H1 (cell line): ENCODE measurements at regions not wholly inside any gene's neighbourhood (a gene's known extent, or its start where the extent isn't known, plus 50 kb on each side); places are given as distances from the start of the nearest gene placed in this dataset.

Source experiments
- CTCF ChIA-PET: fragments of 300-600 bp; sonication (Branson Sonifier 250); formaldehyde crosslinking; loops from one replicate; lab custom pipeline; 2021; ENCODE audit not compliant: partially characterized antibody; lab: Charles Lee
- POLR2A ChIA-PET: fragments of 300-600 bp; sonication (Branson Sonifier 250); formaldehyde crosslinking; loops from one replicate; lab custom pipeline; 2021; ENCODE audit warnings: inconsistent platforms; ENCODE audit not compliant: partially characterized antibody; lab: Charles Lee
- DNase-seq, 2 experiments: peaks; one replicate each; pipeline versions ENCODE4 v3.0.0 to v3.0.0-alpha.2; 2010 to 2022; ENCODE audit warnings: low spot score in 2 of 2, low read depth in 1 of 2, mixed read lengths in 1 of 2
- FAIRE-seq: peaks from 2 replicates; lab custom pipeline; 2011; peaks lifted over from hg19 to GRCh38; lab: Jason Lieb, UNC
- H2AFZ ChIP-seq: 2 replicates; pipeline ENCODE4 v1.8.1; 2012; ENCODE audit warnings: low read length, inconsistent platforms
- H2AK5ac ChIP-seq: 2 replicates; pipeline ENCODE4 v1.6.1; 2013; ENCODE audit warnings: low read depth, low read length
- H2BK120ac ChIP-seq: replicated peaks from 2 replicates; pipeline ENCODE3; 2013; ENCODE audit warnings: low read depth, low read length, inconsistent platforms
- H2BK12ac ChIP-seq: 2 replicates; pipeline ENCODE4 v1.6.1; 2013; ENCODE audit warnings: low read depth, low read length
- H2BK15ac ChIP-seq: 2 replicates; pipeline ENCODE4 v1.6.1; 2013; ENCODE audit warnings: low read length
- H2BK20ac ChIP-seq: 2 replicates; pipeline ENCODE4 v1.6.1; 2013; ENCODE audit warnings: low read length
- H2BK5ac ChIP-seq: 2 replicates; pipeline ENCODE4 v1.6.1; 2013; ENCODE audit warnings: low read depth, low read length
- H3K14ac ChIP-seq: 2 replicates; pipeline ENCODE4 v1.6.1; 2013; ENCODE audit warnings: inconsistent platforms; ENCODE audit not compliant: insufficient read length
- H3K18ac ChIP-seq: 2 replicates; pipeline ENCODE4 v1.6.1; 2013; ENCODE audit warnings: low read length; ENCODE audit errors: extremely low read depth
- H3K23ac ChIP-seq: 2 replicates; pipeline ENCODE4 v1.6.1; 2013; ENCODE audit warnings: inconsistent platforms; ENCODE audit not compliant: insufficient read length
- H3K23me2 ChIP-seq: 2 replicates; pipeline ENCODE4 v1.6.1; 2013; ENCODE audit warnings: low read depth, low read length
- H3K27ac ChIP-seq: 2 replicates; pipeline ENCODE4 v1.6.1; 2011; ENCODE audit warnings: low read depth, low read length, inconsistent platforms
- H3K27me3 ChIP-seq, 4 experiments: replicated peaks in 1 of 4; 1 replicate in 1 of 4; 2 replicates in 3 of 4; pipeline versions ENCODE4 v1.6.1 to v1.8.1; 2011 to 2013; ENCODE audit warnings: low read length in 3 of 4, mild to moderate bottlenecking in 3 of 4, inconsistent platforms in 2 of 4, mixed read lengths in 2 of 4, moderate library complexity in 1 of 4; ENCODE audit not compliant: control insufficient read depth in 3 of 4, insufficient read depth in 3 of 4; ENCODE audit errors: extremely low read depth in 1 of 4
- H3K36me3 ChIP-seq, 4 experiments: 2 replicates each; pipeline versions ENCODE4 v1.6.1 to v1.8.1; 2011 to 2013; ENCODE audit warnings: mild to moderate bottlenecking in 4 of 4, low read length in 3 of 4, moderate library complexity in 2 of 4, control low read depth in 1 of 4, inconsistent platforms in 1 of 4; ENCODE audit not compliant: insufficient read depth in 4 of 4, control insufficient read depth in 2 of 4
- H3K4ac ChIP-seq: replicated peaks from 2 replicates; pipeline ENCODE3; 2013; ENCODE audit warnings: low read length, low read depth, mixed read lengths, inconsistent platforms; ENCODE audit not compliant: insufficient read length
- H3K4me1 ChIP-seq, 4 experiments: replicated peaks in 1 of 4; 1 replicate in 1 of 4; 2 replicates in 3 of 4; pipeline versions ENCODE4 v1.6.1 to v1.8.1; 2011 to 2013; ENCODE audit warnings: low read length in 3 of 4, inconsistent platforms in 2 of 4, mixed read lengths in 1 of 4; ENCODE audit not compliant: insufficient read depth in 4 of 4, control insufficient read depth in 3 of 4
- H3K4me2 ChIP-seq, 2 experiments: 2 replicates each; pipeline versions ENCODE4 v1.6.1 to v1.8.1; 2011 to 2013; ENCODE audit warnings: low read depth in 2 of 2, low read length in 2 of 2, control low read depth in 1 of 2, inconsistent platforms in 1 of 2, mild to moderate bottlenecking in 1 of 2; ENCODE audit not compliant: insufficient read depth in 1 of 2
- H3K4me3 ChIP-seq, 4 experiments: fragments of 200-600, 300-600 bp in 1 of 4; sonication (generic), shearing (Covaris generic), sonication (Bioruptor Twin) in 1 of 4; 2 replicates each; pipeline versions ENCODE4 v1.5.1 to v1.8.1; 2011 to 2016; ENCODE audit warnings: low read length in 4 of 4, low read depth in 3 of 4, control low read depth in 2 of 4, inconsistent platforms in 2 of 4, mild to moderate bottlenecking in 2 of 4, mixed read lengths in 1 of 4, moderate library complexity in 1 of 4; ENCODE audit not compliant: insufficient read depth in 2 of 4; ENCODE audit errors: extremely low read depth in 1 of 4
- H3K56ac ChIP-seq: replicated peaks from 2 replicates; pipeline ENCODE3; 2013; ENCODE audit warnings: low read depth, mild to moderate bottlenecking, mixed read lengths, low read length, inconsistent platforms; ENCODE audit not compliant: insufficient read length
- H3K79me1 ChIP-seq: 2 replicates; pipeline ENCODE4 v1.6.1; 2013; ENCODE audit warnings: low read depth, low read length, control low read depth
- H3K79me2 ChIP-seq, 2 experiments: 2 replicates each; pipeline versions ENCODE4 v1.6.1 to v1.8.1; 2012 to 2013; ENCODE audit warnings: low read length in 2 of 2, mild to moderate bottlenecking in 2 of 2, inconsistent platforms in 1 of 2; ENCODE audit not compliant: insufficient read depth in 2 of 2, control insufficient read depth in 1 of 2
- H3K9ac ChIP-seq, 4 experiments: replicated peaks in 1 of 4; 1 replicate in 1 of 4; 2 replicates in 3 of 4; pipeline versions ENCODE4 v1.6.1 to v1.8.1; 2011 to 2013; ENCODE audit warnings: low read depth in 3 of 4, low read length in 3 of 4, control low read depth in 2 of 4, mild to moderate bottlenecking in 2 of 4, moderate library complexity in 2 of 4, inconsistent platforms in 1 of 4; ENCODE audit errors: extremely low read depth in 1 of 4
- H3K9me3 ChIP-seq, 2 experiments: 2 replicates each; pipeline versions ENCODE4 v1.6.1 to v1.8.1; 2012 to 2013; ENCODE audit warnings: mild to moderate bottlenecking in 2 of 2, moderate library complexity in 2 of 2, control low read depth in 1 of 2, inconsistent platforms in 1 of 2, low read depth in 1 of 2, low read length in 1 of 2, mixed read lengths in 1 of 2; ENCODE audit not compliant: insufficient read depth in 2 of 2
- H4K20me1 ChIP-seq, 2 experiments: replicated peaks in 1 of 2; 2 replicates each; pipeline versions ENCODE3 to v1.8.1; 2011 to 2013; ENCODE audit warnings: inconsistent platforms in 2 of 2, low read length in 2 of 2, mild to moderate bottlenecking in 1 of 2; ENCODE audit not compliant: insufficient read depth in 2 of 2, control insufficient read depth in 1 of 2
- H4K5ac ChIP-seq: 2 replicates; pipeline ENCODE4 v1.6.1; 2013; ENCODE audit warnings: low read length, low read depth, mixed read lengths, inconsistent platforms; ENCODE audit not compliant: insufficient read length
- H4K8ac ChIP-seq: 2 replicates; pipeline ENCODE4 v1.8.0; 2013; ENCODE audit warnings: mild to moderate bottlenecking, moderate library complexity, low read length, inconsistent platforms; ENCODE audit not compliant: insufficient read depth; ENCODE audit errors: extremely low read depth
- H4K91ac ChIP-seq: replicated peaks from 2 replicates; pipeline ENCODE3; 2013; ENCODE audit warnings: low read length, mixed read lengths, inconsistent platforms; ENCODE audit not compliant: insufficient read length
- ATF2 ChIP-seq: IDR thresholded peaks from 2 replicates; pipeline ENCODE4 v1.6.1; 2012; ENCODE audit warnings: low read length, inconsistent platforms
- BACH1 ChIP-seq: IDR thresholded peaks from 2 replicates; pipeline ENCODE4 v1.6.1; 2012; ENCODE audit warnings: low read length, improper control_type of control experiment
- CBX5 ChIP-seq: fragments of 300-800, 300-1000 bp; sonication (generic); IDR thresholded peaks from 2 replicates; pipeline ENCODE4 v1.7.1; 2016; ENCODE audit warnings: antibody characterized with exemption, low read length, low read depth
- CBX8 ChIP-seq: fragments of 300-800, 300-1000 bp; sonication (generic); IDR thresholded peaks from 2 replicates; pipeline ENCODE4 v1.7.1; 2016; ENCODE audit warnings: low read depth, low read length, borderline replicate concordance
- NANOG ChIP-seq: IDR thresholded peaks from 2 replicates; pipeline ENCODE4 v1.6.1; 2011; ENCODE audit warnings: low read length, low read depth, mild to moderate bottlenecking, inconsistent platforms; ENCODE audit not compliant: insufficient read depth, poor library complexity, severe bottlenecking
- NRF1 ChIP-seq: IDR thresholded peaks from 2 replicates; pipeline ENCODE4 v1.6.1; 2011; ENCODE audit warnings: mild to moderate bottlenecking, low read depth, low read length, improper control_type of control experiment
- PHF8 ChIP-seq: fragments of 200-600 bp; sonication (generic); conservative IDR thresholded peaks from 2 replicates; pipeline ENCODE4 v1.7.1; 2012; ENCODE audit warnings: low read depth, mild to moderate bottlenecking, inconsistent platforms, low read length, moderate library complexity
- RNF2 ChIP-seq: fragments of 200-900, 300-1000 bp; sonication (generic); IDR thresholded peaks from 2 replicates; pipeline ENCODE4 v1.7.1; 2016; ENCODE audit warnings: borderline replicate concordance, low read depth, mild to moderate bottlenecking, antibody characterized with exemption, low read length; ENCODE audit not compliant: poor library complexity, severe bottlenecking; ENCODE audit errors: missing control alignments
- SAP30 ChIP-seq: fragments of 300-600 bp; sonication (generic); IDR thresholded peaks from 2 replicates; pipeline ENCODE4 v1.7.1; 2012; ENCODE audit warnings: low read length, moderate library complexity, mild to moderate bottlenecking, inconsistent platforms; ENCODE audit not compliant: insufficient read depth, insufficient replicate concordance
- TAF1 ChIP-seq: IDR thresholded peaks from 2 replicates; pipeline ENCODE4 v1.6.1; 2011; ENCODE audit warnings: mild to moderate bottlenecking, low read depth, low read length
- TBP ChIP-seq: IDR thresholded peaks from 2 replicates; pipeline ENCODE4 v1.6.1; 2011; ENCODE audit warnings: low read depth, low read length, improper control_type of control experiment
- USF2 ChIP-seq: IDR thresholded peaks from 2 replicates; pipeline ENCODE4 v1.6.1; 2011; ENCODE audit warnings: low read length, improper control_type of control experiment

GRCh38 chr6:21396313-21396712, 197.2 kb upstream of the SOX4 start:
- H3K23ac ChIP-seq = no peak overlapping the region
- H3K14ac ChIP-seq = no peak overlapping the region
- no peak overlapping the region for H2AK5ac ChIP-seq
- no peak overlapping the region for H2AFZ ChIP-seq
- no peak overlapping the region for H2BK20ac ChIP-seq
- no peak for DNase-seq
- H3K56ac ChIP-seq = no peak overlapping the region
- no peak overlapping the region for H2BK12ac ChIP-seq
- H3K4me3 ChIP-seq = no peak overlapping the region
- no peak overlapping the region for H4K5ac ChIP-seq
- no peaks in the 10 kb centered on the region for H3K36me3 ChIP-seq
- H3K79me2 ChIP-seq = no peaks in the 10 kb centered on the region
- H3K9me3 ChIP-seq = no peaks in the 10 kb centered on the region
- no peaks in the 10 kb centered on the region for H4K20me1 ChIP-seq
- no peaks in the 10 kb centered on the region for H3K79me1 ChIP-seq
- H3K4me1 ChIP-seq = peaks cover 0 to 4% (median 2%) of the 10 kb centered on the region in 4 experiments; a peak in 1 of 7 replicates
- no peak overlapping the region for H4K91ac ChIP-seq
- H3K4ac ChIP-seq = no peak overlapping the region
- H3K27ac ChIP-seq = no peak overlapping the region
- no peak overlapping the region for H2BK15ac ChIP-seq
- no peak overlapping the region for H3K9ac ChIP-seq
- H2BK120ac ChIP-seq = no peak overlapping the region
- CTCF ChIA-PET = no interaction called here
- no peak overlapping the region for H3K4me2 ChIP-seq
- H3K23me2 ChIP-seq = no peaks in the 10 kb centered on the region; the same call in 1 of the 2 replicates
- no peak for FAIRE-seq
- no peak overlapping the region for H2BK5ac ChIP-seq
- no peak overlapping the region for H4K8ac ChIP-seq
- POLR2A ChIA-PET = no interaction called here
- no peak overlapping the region for H3K18ac ChIP-seq
- H3K27me3 ChIP-seq = no peaks in the 10 kb centered on the region
- no peak for TF ChIP-seq SAP30
- TF ChIP-seq CBX5 = no peak
- no peak for TF ChIP-seq RNF2
- TF ChIP-seq NANOG = no peak
- no peak for TF ChIP-seq TAF1
- no peak for TF ChIP-seq PHF8
- no peak for TF ChIP-seq ATF2
- TF ChIP-seq BACH1 = no peak
- no peak for TF ChIP-seq TBP
- TF ChIP-seq NRF1 = no peak
- TF ChIP-seq CBX8 = no peak
- TF ChIP-seq USF2 = no peak
